Activated CD8-positive, alpha-beta memory T cell treated with anti-CD3 and anti-CD28 coated beads, Interleukin-2, amount 50 U/mL, for 1 hour (primary cell): ENCODE measurements at regions not wholly inside any gene's neighbourhood (a gene's known extent, or its start where the extent isn't known, plus 50 kb on each side); places are given as distances from the start of the nearest gene placed in this dataset.

ENCODE experiments used
- DNase-seq: peaks from one replicate; pipeline ENCODE4 v3.0.0-alpha.2; 2020; ENCODE audit errors: extremely low read depth

- no peak for DNase-seq
Measured at GRCh38 chr6:111987295-111987694, 66.6 kb upstream of the CCN6 start.

GRCh38 chr6:111988926-111989325 is 65.0 kb upstream of the CCN6 start:
- DNase-seq = no peak

- DNase-seq = no peak
Measured at GRCh38 chr6:111989743-111990142, 64.2 kb upstream of the CCN6 start.

- no peak for DNase-seq
Measured at GRCh38 chr6:111990214-111990613, 63.7 kb upstream of the CCN6 start.

GRCh38 chr6:111992851-111993250 is 61.1 kb upstream of the CCN6 start:
- peak; percentile 18 for DNase-seq

- DNase-seq = no peak
Measured at GRCh38 chr6:111993342-111993741, 60.6 kb upstream of the CCN6 start.

GRCh38 chr6:111994791-111995190 is 59.1 kb upstream of the CCN6 start:
- DNase-seq = no peak

GRCh38 chr6:111995404-111995803 is 58.5 kb upstream of the CCN6 start:
- no peak for DNase-seq

GRCh38 chr6:111996144-111996865 is 57.6 kb upstream of the CCN6 start:
- no peak for DNase-seq

- DNase-seq = peak; percentile 74
Measured at GRCh38 chr6:111997078-111997852, 56.6 kb upstream of the CCN6 start.

GRCh38 chr6:111997853-111998208 is 56.1 kb upstream of the CCN6 start:
- DNase-seq = no peak

- no peak for DNase-seq
Measured at GRCh38 chr6:112002307-112002706, 51.6 kb upstream of the CCN6 start.
